Liver (tissue), 8 donors: ENCODE measurements at regions not wholly inside any gene's neighbourhood (a gene's known extent, or its start where the extent isn't known, plus 50 kb on each side); places are given as distances from the start of the nearest gene placed in this dataset.

Experiments
- DNase-seq: peaks from one replicate; pipeline ENCODE4 v3.0.0-alpha.2; 2017; ENCODE audit warnings: low spot score
- H3K27ac ChIP-seq, 2 donors: one replicate each; pipeline ENCODE4 v1.7.0; 2013; ENCODE audit warnings: inconsistent platforms in 2 of 2, low read length in 2 of 2, control low read depth in 1 of 2, low read depth in 1 of 2, mild to moderate bottlenecking in 1 of 2
- H3K27me3 ChIP-seq, 4 donors: one replicate each; pipeline versions ENCODE4 v1.6.1 to v1.7.0; 2013; ENCODE audit warnings: low read length in 3 of 4, inconsistent platforms in 1 of 4, mild to moderate bottlenecking in 1 of 4, moderate library complexity in 1 of 4; ENCODE audit not compliant: control insufficient read depth in 4 of 4, insufficient read depth in 4 of 4
- H3K36me3 ChIP-seq, 4 donors: one replicate each; pipeline versions ENCODE4 v1.6.1 to v1.7.0; 2013; ENCODE audit warnings: low read length in 3 of 4, mild to moderate bottlenecking in 3 of 4, low read depth in 1 of 4, moderate library complexity in 1 of 4; ENCODE audit not compliant: control insufficient read depth in 4 of 4, insufficient read depth in 3 of 4
- H3K4me1 ChIP-seq, 4 donors: one replicate each; pipeline versions ENCODE4 v1.6.1 to v1.7.0; 2013; ENCODE audit warnings: low read length in 3 of 4, mild to moderate bottlenecking in 3 of 4, moderate library complexity in 1 of 4; ENCODE audit not compliant: control insufficient read depth in 4 of 4, insufficient read depth in 4 of 4
- H3K4me3 ChIP-seq, 3 donors: one replicate each; pipeline versions ENCODE4 v1.6.1 to v1.7.0; 2013; ENCODE audit warnings: low read length in 3 of 3, control low read depth in 1 of 3, low read depth in 1 of 3, mild to moderate bottlenecking in 1 of 3
- H3K9ac ChIP-seq, 2 donors: one replicate each; pipeline ENCODE4 v1.7.0; 2013; ENCODE audit warnings: low read length in 2 of 2, mild to moderate bottlenecking in 2 of 2, moderate library complexity in 2 of 2, control low read depth in 1 of 2, low read depth in 1 of 2
- H3K9me3 ChIP-seq, 4 donors: one replicate each; pipeline versions ENCODE4 v1.6.1 to v1.7.0; 2013; ENCODE audit warnings: low read length in 3 of 4; ENCODE audit not compliant: control insufficient read depth in 4 of 4
- EGR1 ChIP-seq, 2 donors: IDR thresholded peaks; 2 replicates each; pipeline ENCODE4 v1.6.1; 2016 to 2018; ENCODE audit warnings: antibody characterized with exemption in 2 of 2, low read depth in 2 of 2
- FOXA1 ChIP-seq: IDR thresholded peaks from 2 replicates; pipeline ENCODE4 v1.6.1; 2016; ENCODE audit warnings: antibody characterized with exemption
- FOXA2 ChIP-seq: IDR thresholded peaks from 2 replicates; pipeline ENCODE4 v1.6.1; 2016; ENCODE audit warnings: antibody characterized with exemption
- GABPA ChIP-seq, 2 donors: IDR thresholded peaks in 1 of 2; conservative IDR thresholded peaks in 1 of 2; 2 replicates each; pipeline ENCODE4 v1.6.1; 2016; ENCODE audit warnings: antibody characterized with exemption in 2 of 2, mild to moderate bottlenecking in 1 of 2, moderate library complexity in 1 of 2
- HNF4A ChIP-seq, 2 donors: conservative IDR thresholded peaks; 2 replicates each; pipeline ENCODE4 v1.6.1; 2016; ENCODE audit warnings: antibody characterized with exemption in 2 of 2, mild to moderate bottlenecking in 2 of 2
- HNF4G ChIP-seq: IDR thresholded peaks from 2 replicates; pipeline ENCODE4 v1.6.1; 2016; ENCODE audit warnings: antibody characterized with exemption
- JUND ChIP-seq, 2 donors: IDR thresholded peaks; 2 replicates each; pipeline ENCODE4 v1.6.1; 2016; ENCODE audit warnings: antibody characterized with exemption in 2 of 2
- NR2F2 ChIP-seq: IDR thresholded peaks from 2 replicates; pipeline ENCODE4 v1.6.1; 2016; ENCODE audit warnings: antibody characterized with exemption
- RAD21 ChIP-seq, 2 donors: IDR thresholded peaks; 2 replicates each; pipeline ENCODE4 v1.6.1; 2016; ENCODE audit warnings: antibody characterized with exemption in 2 of 2, mild to moderate bottlenecking in 2 of 2
- RXRA ChIP-seq, 2 donors: IDR thresholded peaks; 2 replicates each; pipeline ENCODE4 v1.6.1; 2017 to 2018; ENCODE audit warnings: antibody characterized with exemption in 2 of 2, mild to moderate bottlenecking in 1 of 2
- SP1 ChIP-seq: IDR thresholded peaks from 2 replicates; pipeline ENCODE4 v1.6.1; 2018; ENCODE audit warnings: antibody characterized with exemption, mild to moderate bottlenecking
- TAF1 ChIP-seq: conservative IDR thresholded peaks from 2 replicates; pipeline ENCODE4 v1.6.1; 2016; ENCODE audit warnings: antibody characterized with exemption, mild to moderate bottlenecking
- YY1 ChIP-seq: IDR thresholded peaks from 2 replicates; pipeline ENCODE4 v1.6.1; 2016; ENCODE audit warnings: antibody characterized with exemption, mild to moderate bottlenecking
- WGBS: extraction: QIAGEN DNeasy Blood & Tissue Kit; methylation state at CpG from one replicate; pipeline ENCODE4 v1.1.7; 2013; 5-methylcytosine and 5-hydroxymethylcytosine counted together
- TF ChIP-seq, protein P1 (sequence below): IDR thresholded peaks from 2 replicates; pipeline ENCODE4 v1.6.1; 2016; ENCODE audit warnings: antibody characterized with exemption, mild to moderate bottlenecking
- TF ChIP-seq, protein P2 (sequence below): fragments of 150-350 bp; IDR thresholded peaks from 2 replicates; pipeline ENCODE4 v1.5.1; 2017; ENCODE audit warnings: improper control_type of control experiment, low read depth, low read length; ENCODE audit not compliant: missing input control
- TF ChIP-seq, protein P3 (sequence below): IDR thresholded peaks from 2 replicates; pipeline ENCODE4 v1.6.1; 2016; ENCODE audit warnings: antibody characterized with exemption
- TF ChIP-seq, protein P4 (sequence below): IDR thresholded peaks from 2 replicates; pipeline ENCODE4 v1.6.1; 2016; ENCODE audit warnings: antibody characterized with exemption
- TF ChIP-seq, protein P5 (sequence below): IDR thresholded peaks from 2 replicates; pipeline ENCODE4 v1.6.1; 2016; ENCODE audit warnings: antibody characterized with exemption
- donor health status: healthy.
- donor health status: healthy.
- donor health status: healthy.
- donor health status: healthy.
- donor health status: healthy.

DNA sequence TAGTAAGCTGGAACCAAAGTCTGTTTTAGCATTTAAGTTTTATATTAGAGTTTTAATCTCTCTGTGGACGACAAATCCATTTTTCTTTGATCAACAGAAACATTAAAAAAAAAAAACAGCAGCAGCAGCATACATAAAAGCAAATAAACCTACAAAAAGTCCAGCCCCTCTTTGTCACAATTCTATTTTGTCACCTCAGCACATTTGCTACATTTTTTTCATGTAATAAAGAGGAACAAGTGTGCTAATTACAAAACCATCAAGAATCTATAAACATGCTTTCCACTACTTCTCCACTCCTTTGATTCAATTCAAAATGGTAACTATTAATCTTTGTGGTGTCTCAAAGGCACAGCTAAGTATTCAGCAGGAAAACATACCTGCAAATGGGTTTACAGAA is 259.8 kb upstream of the GNAI1 start:
- Histone ChIP-seq H3K9ac (no peak overlapping the region), H3K4me3 (no peak overlapping the region), H3K27me3 (no peaks in the 10 kb centered on the region), H3K4me1 (no peaks in the 10 kb centered on the region), H3K36me3 (no peaks in the 10 kb centered on the region), H3K9me3 (no peaks in the 10 kb centered on the region), H3K27ac (no peak overlapping the region)
- 35% methylated on average over 1 of the region's 1 CpG for WGBS
- no peak for DNase-seq
- no peak for TF ChIP-seq EGR1 (IDR thresholded peaks at IDR 0.05; ENCODE audit: low read depth in 2 of 2)
- no peak for TF ChIP-seq HNF4G
- no peak for TF ChIP-seq FOXA1
- no peak for TF ChIP-seq NR2F2
- TF ChIP-seq, protein P1, sequence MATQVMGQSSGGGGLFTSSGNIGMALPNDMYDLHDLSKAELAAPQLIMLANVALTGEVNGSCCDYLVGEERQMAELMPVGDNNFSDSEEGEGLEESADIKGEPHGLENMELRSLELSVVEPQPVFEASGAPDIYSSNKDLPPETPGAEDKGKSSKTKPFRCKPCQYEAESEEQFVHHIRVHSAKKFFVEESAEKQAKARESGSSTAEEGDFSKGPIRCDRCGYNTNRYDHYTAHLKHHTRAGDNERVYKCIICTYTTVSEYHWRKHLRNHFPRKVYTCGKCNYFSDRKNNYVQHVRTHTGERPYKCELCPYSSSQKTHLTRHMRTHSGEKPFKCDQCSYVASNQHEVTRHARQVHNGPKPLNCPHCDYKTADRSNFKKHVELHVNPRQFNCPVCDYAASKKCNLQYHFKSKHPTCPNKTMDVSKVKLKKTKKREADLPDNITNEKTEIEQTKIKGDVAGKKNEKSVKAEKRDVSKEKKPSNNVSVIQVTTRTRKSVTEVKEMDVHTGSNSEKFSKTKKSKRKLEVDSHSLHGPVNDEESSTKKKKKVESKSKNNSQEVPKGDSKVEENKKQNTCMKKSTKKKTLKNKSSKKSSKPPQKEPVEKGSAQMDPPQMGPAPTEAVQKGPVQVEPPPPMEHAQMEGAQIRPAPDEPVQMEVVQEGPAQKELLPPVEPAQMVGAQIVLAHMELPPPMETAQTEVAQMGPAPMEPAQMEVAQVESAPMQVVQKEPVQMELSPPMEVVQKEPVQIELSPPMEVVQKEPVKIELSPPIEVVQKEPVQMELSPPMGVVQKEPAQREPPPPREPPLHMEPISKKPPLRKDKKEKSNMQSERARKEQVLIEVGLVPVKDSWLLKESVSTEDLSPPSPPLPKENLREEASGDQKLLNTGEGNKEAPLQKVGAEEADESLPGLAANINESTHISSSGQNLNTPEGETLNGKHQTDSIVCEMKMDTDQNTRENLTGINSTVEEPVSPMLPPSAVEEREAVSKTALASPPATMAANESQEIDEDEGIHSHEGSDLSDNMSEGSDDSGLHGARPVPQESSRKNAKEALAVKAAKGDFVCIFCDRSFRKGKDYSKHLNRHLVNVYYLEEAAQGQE = no peak
- no peak for TF ChIP-seq RAD21 (IDR thresholded peaks at IDR 0.05)
- no peak for TF ChIP-seq HNF4A (conservative IDR thresholded peaks at IDR 0.05)
- no peak for TF ChIP-seq YY1
- TF ChIP-seq, protein P2, sequence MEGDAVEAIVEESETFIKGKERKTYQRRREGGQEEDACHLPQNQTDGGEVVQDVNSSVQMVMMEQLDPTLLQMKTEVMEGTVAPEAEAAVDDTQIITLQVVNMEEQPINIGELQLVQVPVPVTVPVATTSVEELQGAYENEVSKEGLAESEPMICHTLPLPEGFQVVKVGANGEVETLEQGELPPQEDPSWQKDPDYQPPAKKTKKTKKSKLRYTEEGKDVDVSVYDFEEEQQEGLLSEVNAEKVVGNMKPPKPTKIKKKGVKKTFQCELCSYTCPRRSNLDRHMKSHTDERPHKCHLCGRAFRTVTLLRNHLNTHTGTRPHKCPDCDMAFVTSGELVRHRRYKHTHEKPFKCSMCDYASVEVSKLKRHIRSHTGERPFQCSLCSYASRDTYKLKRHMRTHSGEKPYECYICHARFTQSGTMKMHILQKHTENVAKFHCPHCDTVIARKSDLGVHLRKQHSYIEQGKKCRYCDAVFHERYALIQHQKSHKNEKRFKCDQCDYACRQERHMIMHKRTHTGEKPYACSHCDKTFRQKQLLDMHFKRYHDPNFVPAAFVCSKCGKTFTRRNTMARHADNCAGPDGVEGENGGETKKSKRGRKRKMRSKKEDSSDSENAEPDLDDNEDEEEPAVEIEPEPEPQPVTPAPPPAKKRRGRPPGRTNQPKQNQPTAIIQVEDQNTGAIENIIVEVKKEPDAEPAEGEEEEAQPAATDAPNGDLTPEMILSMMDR = no peak
- TF ChIP-seq, protein P3, sequence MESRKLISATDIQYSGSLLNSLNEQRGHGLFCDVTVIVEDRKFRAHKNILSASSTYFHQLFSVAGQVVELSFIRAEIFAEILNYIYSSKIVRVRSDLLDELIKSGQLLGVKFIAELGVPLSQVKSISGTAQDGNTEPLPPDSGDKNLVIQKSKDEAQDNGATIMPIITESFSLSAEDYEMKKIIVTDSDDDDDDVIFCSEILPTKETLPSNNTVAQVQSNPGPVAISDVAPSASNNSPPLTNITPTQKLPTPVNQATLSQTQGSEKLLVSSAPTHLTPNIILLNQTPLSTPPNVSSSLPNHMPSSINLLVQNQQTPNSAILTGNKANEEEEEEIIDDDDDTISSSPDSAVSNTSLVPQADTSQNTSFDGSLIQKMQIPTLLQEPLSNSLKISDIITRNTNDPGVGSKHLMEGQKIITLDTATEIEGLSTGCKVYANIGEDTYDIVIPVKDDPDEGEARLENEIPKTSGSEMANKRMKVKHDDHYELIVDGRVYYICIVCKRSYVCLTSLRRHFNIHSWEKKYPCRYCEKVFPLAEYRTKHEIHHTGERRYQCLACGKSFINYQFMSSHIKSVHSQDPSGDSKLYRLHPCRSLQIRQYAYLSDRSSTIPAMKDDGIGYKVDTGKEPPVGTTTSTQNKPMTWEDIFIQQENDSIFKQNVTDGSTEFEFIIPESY = no peak
- TF ChIP-seq RXRA (IDR thresholded peaks at IDR 0.05) = no peak
- TF ChIP-seq GABPA (IDR thresholded peaks at IDR 0.05 in 1 of 2, conservative IDR thresholded peaks at IDR 0.05 in 1 of 2) = no peak
- TF ChIP-seq JUND (IDR thresholded peaks at IDR 0.05) = no peak
- TF ChIP-seq, protein P4, sequence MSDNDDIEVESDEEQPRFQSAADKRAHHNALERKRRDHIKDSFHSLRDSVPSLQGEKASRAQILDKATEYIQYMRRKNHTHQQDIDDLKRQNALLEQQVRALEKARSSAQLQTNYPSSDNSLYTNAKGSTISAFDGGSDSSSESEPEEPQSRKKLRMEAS = no peak
- TF ChIP-seq TAF1 = no peak
- no peak for TF ChIP-seq FOXA2
- no peak for TF ChIP-seq SP1
- TF ChIP-seq, protein P5, sequence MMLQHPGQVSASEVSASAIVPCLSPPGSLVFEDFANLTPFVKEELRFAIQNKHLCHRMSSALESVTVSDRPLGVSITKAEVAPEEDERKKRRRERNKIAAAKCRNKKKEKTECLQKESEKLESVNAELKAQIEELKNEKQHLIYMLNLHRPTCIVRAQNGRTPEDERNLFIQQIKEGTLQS = no peak
